ENCODE measurements at regions not wholly inside any gene's neighbourhood (a gene's known extent, or its start where the extent isn't known, plus 50 kb on each side); places are given as distances from the start of the nearest gene placed in this dataset.
"Not testable (repeated sequence)": the region's sequence is repeated elsewhere in the genome, so short reads cannot be mapped to it uniquely, and the experiment has no call there.

DNA sequence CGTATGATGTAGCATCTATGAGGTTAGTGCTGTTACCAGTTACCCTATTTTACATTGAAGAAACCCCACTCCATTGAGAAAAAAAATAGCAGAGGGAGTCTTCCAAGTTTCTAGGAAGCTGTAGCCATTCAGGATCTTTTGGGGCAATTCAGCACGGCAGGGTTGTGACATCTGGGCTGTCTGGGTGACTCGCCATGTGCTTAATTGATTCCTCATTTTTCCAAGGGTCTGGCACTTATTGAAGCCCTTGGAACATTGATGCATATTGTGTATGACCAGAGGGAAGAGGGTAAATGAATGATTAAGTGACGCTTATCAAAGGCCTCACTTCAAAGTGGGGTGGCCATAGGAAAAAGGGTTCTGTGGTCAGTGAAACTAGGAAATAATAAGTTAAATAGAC is 248.7 kb downstream of the ARHGAP12 start:
- no peak for DNase-seq

DNA sequence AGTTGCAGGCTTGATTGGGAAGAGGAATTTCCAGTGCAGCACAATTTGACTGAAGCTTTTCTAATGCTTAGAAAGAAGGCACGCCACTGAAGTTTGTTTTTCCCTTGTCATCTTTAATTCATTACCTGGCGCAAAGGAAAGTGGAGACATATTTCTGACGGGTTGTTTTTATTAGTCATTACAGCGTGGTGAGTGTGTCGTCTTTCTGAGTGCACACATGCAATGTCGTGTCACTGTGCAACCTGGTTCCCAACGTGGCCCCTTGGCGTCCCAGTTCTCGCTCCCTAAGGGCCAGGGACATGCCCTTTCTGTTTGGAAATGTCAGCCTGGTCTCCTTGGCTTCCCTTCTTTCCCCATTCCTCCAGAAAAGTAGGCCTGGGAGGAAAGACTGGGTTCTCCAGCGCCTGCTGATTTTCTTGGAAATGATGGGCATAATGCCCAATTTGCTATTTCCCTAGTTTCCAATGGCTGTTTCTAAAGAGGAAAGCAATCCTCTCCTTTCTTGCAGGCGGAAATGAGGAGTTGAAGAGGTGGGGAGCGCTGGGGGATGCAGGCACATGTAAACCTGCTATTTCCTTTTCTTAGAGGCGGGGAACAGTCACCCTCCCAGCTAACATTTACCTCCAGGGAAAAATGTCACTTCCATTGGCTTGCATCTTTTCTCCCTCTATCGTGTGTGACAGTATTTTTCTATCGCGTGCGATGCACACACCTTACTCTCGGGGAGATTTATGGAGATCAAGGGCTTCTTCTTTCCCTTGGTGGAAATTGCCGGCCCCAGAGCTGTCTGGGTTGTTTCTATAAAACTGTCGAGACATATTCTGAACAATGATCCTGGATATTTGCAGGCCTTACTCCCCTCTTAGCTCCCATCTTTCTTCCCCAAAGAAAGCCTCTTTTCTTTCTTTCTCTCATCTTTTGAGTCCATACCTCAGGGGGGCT is 249.8 kb downstream of the ARHGAP12 start:
- DNase-seq, result no peak

DNA sequence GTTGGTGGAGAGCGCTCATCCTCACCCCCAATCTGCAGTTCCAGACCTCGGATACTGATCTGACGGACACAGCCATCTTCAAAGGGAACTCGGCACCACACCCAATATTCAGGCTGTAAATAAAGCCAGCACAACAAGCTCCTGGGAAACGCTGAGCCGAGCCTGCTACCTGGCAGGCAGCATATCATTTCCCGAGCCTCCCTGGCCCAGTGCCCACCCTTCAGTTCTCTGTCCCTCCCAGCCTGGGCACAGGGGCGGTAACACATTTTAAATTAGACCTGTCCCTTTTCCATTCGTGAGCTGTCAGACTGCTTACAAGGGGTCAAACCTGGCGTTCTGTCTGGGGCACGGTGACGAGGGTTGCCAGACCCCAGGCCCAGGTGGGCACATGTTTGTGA is 250.5 kb downstream of the ARHGAP12 start:
- no peak for DNase-seq

GRCh38 chr10:31677195-31678138 is 251.2 kb downstream of the ARHGAP12 start:
- no peak for DNase-seq

DNA sequence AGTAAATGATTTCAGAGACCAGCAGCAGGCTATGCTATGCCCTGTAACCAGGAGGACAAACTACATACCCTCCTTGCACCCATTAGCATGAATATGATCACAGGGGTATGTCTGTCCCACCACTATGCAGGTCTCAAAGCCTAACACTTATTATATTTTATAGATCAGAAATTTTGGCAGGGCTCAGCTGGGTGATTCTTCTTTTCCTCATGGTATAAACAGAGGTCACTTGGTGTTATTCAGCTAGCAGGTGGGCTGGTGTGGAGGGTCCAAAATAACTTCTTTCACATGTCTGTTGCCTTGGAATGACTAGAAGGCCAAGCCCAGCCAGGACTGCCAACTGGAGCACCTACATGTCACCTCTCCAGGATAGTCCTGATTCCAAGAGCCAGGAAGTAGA is 252.9 kb downstream of the ARHGAP12 start:
- DNase-seq, result no peak

- DNase-seq, result no peak
Observed at GRCh38 chr10:31669357-31669756, 259.3 kb downstream of the ARHGAP12 start.

DNA sequence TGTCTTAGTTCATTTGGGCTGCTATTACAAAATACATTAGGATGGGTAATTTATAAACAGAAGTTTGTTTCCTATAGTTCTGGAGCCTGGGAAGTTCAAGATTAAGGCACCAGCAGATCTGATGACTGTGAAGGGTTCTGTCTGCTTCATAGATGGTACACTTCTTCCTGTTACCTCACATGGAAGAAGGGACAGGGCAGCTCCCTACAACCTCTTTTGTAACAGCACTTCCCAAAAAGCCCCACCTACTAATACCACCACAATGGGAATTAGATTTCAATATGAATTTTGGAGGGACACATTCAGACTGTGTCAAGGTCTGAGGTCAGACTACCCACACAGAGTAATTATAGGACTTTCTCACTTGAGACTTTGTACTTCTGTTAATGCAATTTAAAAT is 260.3 kb downstream of the ARHGAP12 start:
- no peak for DNase-seq

DNA sequence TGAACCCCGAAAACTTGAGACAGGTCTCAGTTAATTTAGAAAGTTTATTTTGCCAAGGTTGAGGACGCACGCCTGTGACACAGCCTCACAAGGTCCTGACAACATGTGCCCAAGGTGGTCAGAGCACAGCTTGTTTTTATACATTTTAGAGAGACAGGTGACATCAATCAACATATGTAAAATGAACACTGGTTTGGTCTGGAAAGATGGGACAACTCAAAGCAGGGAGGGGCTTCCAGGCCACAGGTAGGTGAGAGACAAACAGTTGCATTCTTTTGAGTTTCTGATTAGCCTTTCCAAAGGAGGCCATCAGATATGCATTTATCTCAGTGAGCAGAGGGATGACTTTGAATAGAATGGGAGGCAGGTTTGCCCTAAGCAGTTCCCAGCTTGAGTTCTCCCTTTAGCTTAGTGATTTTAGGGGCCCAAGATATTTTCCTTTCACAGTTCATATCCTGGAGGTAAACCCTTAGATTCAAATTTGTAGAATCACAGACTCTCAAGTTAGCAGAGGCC is 262.8 kb downstream of the ARHGAP12 start:
- DNase-seq, result not testable (repeated sequence)

- DNase-seq, result no peak
Observed at GRCh38 chr10:31664803-31665202, 263.8 kb downstream of the ARHGAP12 start.

GRCh38 chr10:31664071-31664470 is 264.6 kb downstream of the ARHGAP12 start:
- DNase-seq, result not testable (repeated sequence)

DNA sequence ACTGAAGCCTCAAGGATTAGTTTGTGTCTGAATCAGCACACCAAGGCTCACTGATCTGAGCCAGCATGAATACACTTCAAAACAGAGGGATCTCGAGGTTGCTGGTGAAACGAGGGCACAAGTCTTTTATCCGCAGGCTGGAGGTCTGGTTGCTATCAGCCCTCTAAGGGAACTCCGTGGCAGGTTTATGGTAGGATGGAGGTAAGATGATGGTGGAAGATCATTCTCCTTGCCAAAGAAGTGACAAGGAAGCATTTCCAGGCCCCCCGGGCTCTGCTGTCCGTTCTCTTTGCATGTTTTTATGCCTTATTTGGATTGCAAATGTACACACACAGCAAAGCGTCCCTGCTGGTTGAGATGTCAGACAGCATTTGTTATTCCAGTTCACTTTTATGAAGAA is 268.3 kb downstream of the ARHGAP12 start:
- no peak for DNase-seq

DNA sequence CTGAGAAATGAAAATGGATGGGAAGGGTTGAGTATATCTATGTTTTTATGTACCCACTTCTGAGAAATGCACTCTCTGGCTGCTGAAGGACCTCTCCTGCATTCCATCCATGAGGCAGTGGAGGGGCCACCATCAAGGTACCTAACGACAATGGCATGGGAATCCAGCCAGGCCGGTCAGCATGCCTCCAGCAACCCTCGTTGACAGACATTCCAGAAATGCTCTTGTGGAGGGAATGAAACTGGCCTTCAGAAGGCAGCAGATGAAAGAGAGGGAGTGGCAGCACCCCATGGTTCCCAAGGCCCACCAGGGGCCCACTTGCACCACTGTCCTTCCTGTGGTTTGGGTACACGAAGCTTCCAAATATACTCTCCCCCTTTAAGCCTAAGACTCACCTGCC is 269.0 kb downstream of the ARHGAP12 start:
- DNase-seq, result no peak

DNA sequence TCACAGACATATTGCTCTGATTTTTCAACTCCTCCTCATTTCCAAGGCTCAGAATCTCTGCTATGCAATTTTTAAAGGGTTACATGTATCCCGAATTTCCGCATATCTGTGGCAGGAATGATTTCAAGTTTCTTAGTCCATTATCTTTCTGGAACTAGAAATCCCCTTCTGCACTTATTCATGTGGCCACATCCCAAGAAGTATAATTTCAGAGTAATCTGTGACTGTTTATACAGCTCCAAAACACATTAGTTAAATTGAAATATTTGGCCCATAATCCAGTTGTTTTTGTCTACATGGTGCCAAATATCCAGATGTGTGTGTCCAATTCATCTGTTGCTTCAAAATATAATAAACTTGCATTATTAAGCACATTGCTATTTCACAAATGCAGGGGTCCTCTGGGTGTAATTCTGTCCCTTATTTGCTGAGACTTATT is 271.2 kb downstream of the ARHGAP12 start:
- no peak for DNase-seq

GRCh38 chr10:31656851-31657433 is 271.7 kb downstream of the ARHGAP12 start:
- DNase-seq, result no peak

- DNase-seq, result no peak
Observed at GRCh38 chr10:31652038-31652437, 276.6 kb downstream of the ARHGAP12 start.

GRCh38 chr10:31650010-31650409 is 278.6 kb downstream of the ARHGAP12 start:
- DNase-seq, result no peak

GRCh38 chr10:31648966-31649365 is 279.7 kb downstream of the ARHGAP12 start:
- DNase-seq, result no peak

DNA sequence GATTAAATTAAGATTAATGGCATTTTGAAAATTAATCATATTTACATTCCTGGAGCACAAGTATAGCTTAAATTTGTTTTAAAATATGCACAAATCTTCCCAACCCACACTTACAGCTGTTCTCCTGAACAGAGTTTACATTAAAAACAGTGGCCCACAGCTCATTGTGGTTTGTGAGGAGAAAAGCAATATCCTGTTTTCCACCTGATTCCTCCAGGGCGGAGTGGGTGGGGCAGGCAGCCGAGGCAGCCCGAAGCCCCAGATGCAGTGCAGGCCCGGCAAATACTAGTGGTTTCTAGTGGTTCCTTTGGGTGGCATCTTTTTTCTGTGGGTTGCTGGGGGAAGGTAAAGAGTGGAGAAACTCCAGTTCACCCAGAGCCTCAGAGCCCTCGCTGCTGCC is 280.8 kb downstream of the ARHGAP12 start:
- DNase-seq, result no peak

- DNase-seq, result no peak
Observed at GRCh38 chr10:31646519-31646918, 282.1 kb downstream of the ARHGAP12 start.

DNA sequence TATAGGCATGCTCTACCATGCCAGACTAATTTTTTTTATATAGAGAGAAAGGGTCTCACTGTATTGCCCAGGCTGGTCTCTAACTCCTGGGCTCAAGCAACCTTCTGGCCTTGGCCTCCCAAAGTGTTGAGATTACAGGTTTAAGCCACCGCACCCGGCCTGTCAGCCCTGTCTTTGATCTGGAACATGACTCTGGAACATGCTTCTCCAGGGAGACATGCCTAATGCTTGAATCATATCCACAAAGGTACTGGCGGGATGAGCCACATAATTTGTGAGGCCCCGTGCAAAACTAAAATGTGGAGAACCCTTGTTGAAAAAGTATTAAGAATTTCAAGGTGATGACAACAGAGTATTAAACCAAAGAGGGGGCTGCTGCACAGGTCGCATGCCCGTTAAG is 282.8 kb downstream of the ARHGAP12 start:
- DNase-seq, result no peak

GRCh38 chr10:31644931-31645633 is 283.5 kb downstream of the ARHGAP12 start:
- no peak for DNase-seq

GRCh38 chr10:31642281-31642680 is 286.4 kb downstream of the ARHGAP12 start:
- no peak for DNase-seq
